ENCODE measurements at regions not wholly inside any gene's neighbourhood (a gene's known extent, or its start where the extent isn't known, plus 50 kb on each side); places are given as distances from the start of the nearest gene placed in this dataset.

GRCh38 chr5:163369776-163370385 is 67.5 kb upstream of the CCNG1 start:
- no peak for DNase-seq

- no peak for DNase-seq
These were observed 63.8 kb upstream of the CCNG1 start for GRCh38 chr5:163373436-163374084.

- no peak for DNase-seq
These were observed 59.4 kb upstream of the CCNG1 start for GRCh38 chr5:163377982-163378381.

GRCh38 chr5:163379298-163380155 is 57.9 kb upstream of the CCNG1 start:
- no peak for DNase-seq

- DNase-seq, result no peak
These were observed 55.6 kb upstream of the CCNG1 start for GRCh38 chr5:163381832-163382231.

GRCh38 chr5:163383754-163384153 is 53.6 kb upstream of the CCNG1 start:
- no peak for DNase-seq

GRCh38 chr5:163384669-163385068 is 52.7 kb upstream of the CCNG1 start:
- no peak for DNase-seq

GRCh38 chr5:163385271-163385670 is 52.1 kb upstream of the CCNG1 start:
- no peak for DNase-seq

- no peak for DNase-seq
These were observed 51.6 kb upstream of the CCNG1 start for GRCh38 chr5:163385824-163386223.

- no peak for DNase-seq
These were observed 51.0 kb upstream of the CCNG1 start for GRCh38 chr5:163386352-163386751.

- DNase-seq, result no peak
These were observed 49.6 kb upstream of the CCNG1 start for GRCh38 chr5:163387589-163388343.
